Mesenchymal stem cell (in vitro differentiated cells and primary cell): ENCODE measurements at regions not wholly inside any gene's neighbourhood (a gene's known extent, or its start where the extent isn't known, plus 50 kb on each side); places are given as distances from the start of the nearest gene placed in this dataset.

ENCODE experiments used
- DNase-seq: peaks from one replicate; pipeline ENCODE4 v3.0.0-alpha.2; 2013
- H2AFZ ChIP-seq: one replicate; pipeline ENCODE4 v1.6.1; 2013; ENCODE audit warnings: low read depth, mild to moderate bottlenecking, control low read depth, inconsistent platforms, low read length, moderate library complexity
- H2AK5ac ChIP-seq: 2 replicates; pipeline ENCODE4 v1.6.1; 2013; ENCODE audit warnings: low read length, moderate library complexity, mild to moderate bottlenecking, inconsistent platforms; ENCODE audit not compliant: severe bottlenecking
- H2BK120ac ChIP-seq: one replicate; pipeline ENCODE4 v1.6.1; 2013; ENCODE audit warnings: low read depth, mild to moderate bottlenecking, inconsistent platforms, low read length, moderate library complexity
- H2BK12ac ChIP-seq, 2 experiments: one replicate each; pipeline ENCODE4 v1.6.1; 2013; ENCODE audit warnings: inconsistent platforms in 2 of 2, low read length in 2 of 2, mild to moderate bottlenecking in 2 of 2, moderate library complexity in 2 of 2, control low read depth in 1 of 2
- H2BK15ac ChIP-seq: one replicate; pipeline ENCODE4 v1.6.1; 2013; ENCODE audit warnings: mild to moderate bottlenecking, low read depth, inconsistent platforms; ENCODE audit not compliant: poor library complexity, severe bottlenecking
- H2BK5ac ChIP-seq: 2 replicates; pipeline ENCODE4 v1.6.1; 2013; ENCODE audit warnings: low read depth, mild to moderate bottlenecking, low read length, control low read depth, inconsistent platforms; ENCODE audit not compliant: poor library complexity, severe bottlenecking
- H3K14ac ChIP-seq, 2 experiments: one replicate each; pipeline ENCODE4 v1.6.1; 2013; ENCODE audit warnings: inconsistent platforms in 2 of 2, low read length in 2 of 2, control low read depth in 1 of 2, mild to moderate bottlenecking in 1 of 2, moderate library complexity in 1 of 2
- H3K18ac ChIP-seq, 2 experiments: one replicate each; pipeline ENCODE4 v1.6.1; 2013; ENCODE audit warnings: inconsistent platforms in 2 of 2, low read length in 2 of 2, control low read depth in 1 of 2, low read depth in 1 of 2, mild to moderate bottlenecking in 1 of 2
- H3K23ac ChIP-seq, 2 experiments: one replicate each; pipeline ENCODE4 v1.6.1; 2013; ENCODE audit warnings: inconsistent platforms in 2 of 2, low read length in 2 of 2, mild to moderate bottlenecking in 2 of 2, moderate library complexity in 2 of 2, control low read depth in 1 of 2
- H3K27ac ChIP-seq: 2 replicates; pipeline ENCODE4 v1.5.1; 2013; ENCODE audit warnings: mild to moderate bottlenecking, moderate library complexity, low read length, control low read depth, inconsistent platforms; ENCODE audit not compliant: poor library complexity, severe bottlenecking
- H3K27me3 ChIP-seq, 2 experiments: 2 replicates each; pipeline versions ENCODE4 v1.6.1 to v1.7.0; 2013; ENCODE audit warnings: low read length in 2 of 2, mild to moderate bottlenecking in 2 of 2, moderate library complexity in 2 of 2, control low read depth in 1 of 2, inconsistent platforms in 1 of 2; ENCODE audit not compliant: control insufficient read depth in 1 of 2, insufficient read depth in 1 of 2
- H3K36me3 ChIP-seq, 2 experiments: 2 replicates each; pipeline versions ENCODE4 v1.6.1 to v1.7.0; 2013; ENCODE audit warnings: low read length in 2 of 2, control low read depth in 1 of 2, inconsistent platforms in 1 of 2, low read depth in 1 of 2, mild to moderate bottlenecking in 1 of 2; ENCODE audit not compliant: insufficient read depth in 2 of 2, control insufficient read depth in 1 of 2
- H3K4ac ChIP-seq, 2 experiments: one replicate each; pipeline ENCODE4 v1.6.1; 2013; ENCODE audit warnings: inconsistent platforms in 2 of 2, low read length in 2 of 2, mild to moderate bottlenecking in 2 of 2, moderate library complexity in 2 of 2, control low read depth in 1 of 2, low read depth in 1 of 2
- H3K4me1 ChIP-seq: 2 replicates; pipeline ENCODE4 v1.6.1; 2013; ENCODE audit warnings: low read depth, low read length, control low read depth; ENCODE audit not compliant: control insufficient read depth, insufficient read depth
- H3K4me2 ChIP-seq: 2 replicates; pipeline ENCODE4 v1.6.1; 2013; ENCODE audit warnings: low read length, mild to moderate bottlenecking, inconsistent platforms; ENCODE audit not compliant: poor library complexity, severe bottlenecking
- H3K4me3 ChIP-seq, 2 experiments: 2 replicates each; pipeline versions ENCODE4 v1.5.1 to v1.7.0; 2013; ENCODE audit warnings: low read length in 2 of 2, mild to moderate bottlenecking in 2 of 2, control low read depth in 1 of 2, low read depth in 1 of 2; ENCODE audit not compliant: insufficient read depth in 1 of 2
- H3K79me1 ChIP-seq: replicated peaks from 2 replicates; pipeline ENCODE4 v1.6.1; 2013; ENCODE audit warnings: mild to moderate bottlenecking, control low read depth, low read length, inconsistent platforms; ENCODE audit not compliant: poor library complexity, severe bottlenecking
- H3K9ac ChIP-seq: 2 replicates; pipeline ENCODE4 v1.7.0; 2013; ENCODE audit warnings: mild to moderate bottlenecking, low read length, moderate library complexity
- H3K9me3 ChIP-seq: 2 replicates; pipeline ENCODE4 v1.7.0; 2013; ENCODE audit warnings: mild to moderate bottlenecking, low read length; ENCODE audit not compliant: control insufficient read depth
- H4K8ac ChIP-seq: one replicate; pipeline ENCODE4 v1.6.1; 2013; ENCODE audit warnings: inconsistent platforms, mild to moderate bottlenecking, low read length, moderate library complexity
- H4K91ac ChIP-seq: one replicate; pipeline ENCODE4 v1.6.1; 2013; ENCODE audit warnings: mild to moderate bottlenecking, low read length, inconsistent platforms
- WGBS: methylation state at CpG from one replicate; pipeline ENCODE4 v1.1.7; 2013; ENCODE audit warnings: mixed read lengths; 5-methylcytosine and 5-hydroxymethylcytosine counted together

DNA sequence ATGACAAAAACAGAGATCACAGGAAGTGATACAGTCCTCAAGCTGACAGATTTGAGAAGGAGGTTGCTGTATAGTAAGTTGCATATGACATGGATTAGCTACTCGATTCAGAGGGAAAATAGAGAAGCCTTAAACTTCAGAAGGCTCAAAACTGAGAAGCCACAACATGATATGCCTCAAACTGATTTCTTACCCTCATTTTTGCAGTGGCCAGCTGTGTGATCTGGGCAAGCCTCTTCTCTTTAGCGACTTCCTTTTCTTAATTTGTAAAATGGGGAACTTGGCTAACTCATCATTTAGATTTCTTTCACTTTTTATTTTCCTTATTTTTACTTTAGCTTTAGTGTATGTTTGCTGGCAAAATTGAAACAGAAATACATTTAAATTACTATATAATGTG, 421.1 kb downstream of the KIF4B start:
- Histone ChIP-seq H2AFZ (no peak overlapping the region), H2BK5ac (no peak overlapping the region), H2BK15ac (no peak overlapping the region), H2AK5ac (no peak overlapping the region), H3K14ac (no peak overlapping the region), H4K91ac (no peak overlapping the region), H2BK120ac (no peak overlapping the region), H3K23ac (no peak overlapping the region), H3K79me1 (no peaks in the 10 kb centered on the region), H3K4me1 (no peaks in the 10 kb centered on the region), H3K4ac (no peak overlapping the region), H3K4me2 (no peak overlapping the region), H3K27me3 (no peaks in the 10 kb centered on the region), H2BK12ac (no peak overlapping the region), H3K4me3 (no peak overlapping the region), H3K18ac (no peak overlapping the region), H4K8ac (no peak overlapping the region), H3K27ac (no peak overlapping the region), H3K9ac (no peak overlapping the region), H3K36me3 (no peaks in the 10 kb centered on the region), H3K9me3 (no peaks in the 10 kb centered on the region)
- no peak for DNase-seq
- WGBS: 57% methylated on average over 1 of the region's 2 CpGs

DNA sequence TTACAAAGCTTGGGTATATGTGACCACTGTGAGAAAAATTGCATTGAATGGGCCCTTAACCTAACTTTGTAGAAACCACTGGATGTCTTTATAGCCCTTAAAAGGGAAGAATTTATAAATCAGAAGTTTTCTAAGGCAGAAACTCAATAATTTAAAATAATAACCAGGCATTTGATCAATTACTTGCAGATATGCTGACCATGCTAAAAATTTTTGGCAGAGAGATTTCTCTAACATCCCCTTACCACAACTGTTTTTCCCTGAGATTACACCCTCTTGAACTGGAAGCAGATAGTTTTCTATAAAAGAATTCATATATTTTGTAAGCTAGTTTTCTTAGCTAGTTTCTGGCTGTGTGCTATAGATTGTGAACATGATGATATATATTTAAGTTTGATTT, 428.3 kb downstream of the KIF4B start:
- no peak for DNase-seq
- Histone ChIP-seq H3K27ac (no peak overlapping the region), H4K8ac (no peak overlapping the region), H3K36me3 (no peaks in the 10 kb centered on the region), H3K79me1 (no peaks in the 10 kb centered on the region), H2BK5ac (no peak overlapping the region), H3K4me3 (no peak overlapping the region), H2BK12ac (no peak overlapping the region), H3K23ac (no peak overlapping the region), H3K14ac (no peak overlapping the region), H4K91ac (no peak overlapping the region), H3K4me2 (no peak overlapping the region), H2BK120ac (no peak overlapping the region), H3K4ac (no peak overlapping the region), H3K9ac (no peak overlapping the region), H2BK15ac (no peak overlapping the region), H2AFZ (no peak overlapping the region), H3K4me1 (no peaks in the 10 kb centered on the region), H3K9me3 (no peaks in the 10 kb centered on the region), H2AK5ac (no peak overlapping the region), H3K27me3 (no peaks in the 10 kb centered on the region), H3K18ac (no peak overlapping the region)

DNA sequence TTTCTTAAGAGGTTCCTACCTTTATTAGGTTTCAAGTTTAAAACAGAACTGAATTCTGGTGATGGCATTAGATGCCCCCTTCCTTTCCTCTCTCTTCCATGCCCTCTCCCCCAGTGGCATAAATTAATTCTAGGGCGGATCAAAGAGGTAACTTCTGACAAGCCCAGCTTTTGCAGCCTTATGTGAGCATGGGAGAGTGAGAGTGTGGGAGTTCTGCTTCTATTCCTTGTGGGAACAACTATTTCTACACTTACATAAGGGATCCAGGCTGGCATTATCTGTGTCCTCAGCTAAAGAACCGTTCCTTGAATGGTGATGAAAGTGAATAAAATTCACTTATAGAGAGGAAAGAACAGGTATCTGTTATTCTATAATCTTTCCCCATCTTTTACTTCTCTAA, 437.6 kb downstream of the KIF4B start:
- H2AK5ac ChIP-seq: no peak overlapping the region
- no peak overlapping the region for H2BK120ac ChIP-seq
- H3K4me3 ChIP-seq: no peak overlapping the region
- H3K23ac ChIP-seq: no peak overlapping the region
- H3K36me3 ChIP-seq: no peaks in the 10 kb centered on the region
- no peak overlapping the region for H3K27ac ChIP-seq
- H3K79me1 ChIP-seq: no peaks in the 10 kb centered on the region
- H4K91ac ChIP-seq: no peak overlapping the region
- no peak overlapping the region for H3K18ac ChIP-seq
- no peak overlapping the region for H2BK12ac ChIP-seq
- H3K14ac ChIP-seq: no peak overlapping the region
- WGBS: 67% methylated on average over 1 of the region's 2 CpGs
- H3K9ac ChIP-seq: no peak overlapping the region
- H3K4me2 ChIP-seq: no peak overlapping the region
- no peaks in the 10 kb centered on the region for H3K4me1 ChIP-seq
- H3K27me3 ChIP-seq: no peaks in the 10 kb centered on the region
- H4K8ac ChIP-seq: no peak overlapping the region
- no peak overlapping the region for H2BK15ac ChIP-seq
- no peak for DNase-seq
- no peak overlapping the region for H3K4ac ChIP-seq
- H3K9me3 ChIP-seq: peaks cover 6% of the 10 kb centered on the region
- no peak overlapping the region for H2AFZ ChIP-seq
- H2BK5ac ChIP-seq: no peak overlapping the region

DNA sequence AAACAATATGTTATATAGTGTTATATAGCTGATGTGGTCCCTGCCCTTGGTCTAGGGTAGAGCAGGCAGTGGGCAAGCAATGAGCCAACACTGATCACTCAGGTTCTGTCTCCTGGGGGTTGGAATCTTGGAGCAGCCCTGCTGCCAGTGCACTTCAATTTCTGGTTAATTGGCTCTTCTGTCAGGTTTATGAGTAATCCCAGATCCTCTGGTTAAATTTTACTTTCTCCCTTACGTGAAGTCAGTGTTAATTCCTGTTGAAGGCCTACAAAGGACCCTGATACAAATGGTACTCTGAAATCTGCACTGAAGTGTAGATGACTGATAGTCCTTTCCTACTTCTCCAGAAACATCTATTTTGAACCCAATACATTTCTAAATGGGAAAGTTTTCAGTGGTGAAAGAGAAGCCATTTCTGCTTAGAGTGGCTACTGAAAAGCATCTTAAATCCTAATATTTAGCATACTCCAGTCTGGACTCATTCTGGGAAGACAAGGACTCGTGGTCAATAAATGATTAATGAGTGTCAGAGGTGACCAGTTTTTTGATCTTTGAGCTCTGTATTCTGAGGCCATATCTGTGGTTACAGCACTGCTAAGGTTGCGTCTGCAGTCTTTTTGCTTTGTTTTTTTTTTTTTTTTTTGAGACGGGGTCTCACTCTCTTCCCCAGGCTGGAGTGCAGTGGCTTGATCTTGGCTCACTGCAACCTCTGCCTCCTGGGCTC, 442.4 kb downstream of the KIF4B start:
- no peak overlapping the region for H2BK15ac ChIP-seq
- no peak overlapping the region for H4K91ac ChIP-seq
- H4K8ac ChIP-seq: no peak overlapping the region
- no peaks in the 10 kb centered on the region for H3K79me1 ChIP-seq
- no peak overlapping the region for H2BK120ac ChIP-seq
- H3K18ac ChIP-seq: no peak overlapping the region
- H3K23ac ChIP-seq: no peak overlapping the region
- H3K4ac ChIP-seq: no peak overlapping the region
- H2AK5ac ChIP-seq: no peak overlapping the region
- no peak overlapping the region for H2AFZ ChIP-seq
- DNase-seq: no peak
- H3K36me3 ChIP-seq: no peaks in the 10 kb centered on the region
- H3K9ac ChIP-seq: no peak overlapping the region
- H3K4me2 ChIP-seq: no peak overlapping the region
- no peak overlapping the region for H3K4me3 ChIP-seq
- H3K14ac ChIP-seq: no peak overlapping the region
- WGBS: 64% methylated on average over 4 of the region's 4 CpGs
- H3K4me1 ChIP-seq: no peaks in the 10 kb centered on the region
- no peak overlapping the region for H3K27ac ChIP-seq
- no peaks in the 10 kb centered on the region for H3K27me3 ChIP-seq
- no peaks in the 10 kb centered on the region for H3K9me3 ChIP-seq
- H2BK12ac ChIP-seq: no peak overlapping the region
- H2BK5ac ChIP-seq: no peak overlapping the region
